ENCODE measurements at regions not wholly inside any gene's neighbourhood (a gene's known extent, or its start where the extent isn't known, plus 50 kb on each side); places are given as distances from the start of the nearest gene placed in this dataset.
"Not testable (repeated sequence)": the region's sequence is repeated elsewhere in the genome, so short reads cannot be mapped to it uniquely, and the experiment has no call there.

DNA sequence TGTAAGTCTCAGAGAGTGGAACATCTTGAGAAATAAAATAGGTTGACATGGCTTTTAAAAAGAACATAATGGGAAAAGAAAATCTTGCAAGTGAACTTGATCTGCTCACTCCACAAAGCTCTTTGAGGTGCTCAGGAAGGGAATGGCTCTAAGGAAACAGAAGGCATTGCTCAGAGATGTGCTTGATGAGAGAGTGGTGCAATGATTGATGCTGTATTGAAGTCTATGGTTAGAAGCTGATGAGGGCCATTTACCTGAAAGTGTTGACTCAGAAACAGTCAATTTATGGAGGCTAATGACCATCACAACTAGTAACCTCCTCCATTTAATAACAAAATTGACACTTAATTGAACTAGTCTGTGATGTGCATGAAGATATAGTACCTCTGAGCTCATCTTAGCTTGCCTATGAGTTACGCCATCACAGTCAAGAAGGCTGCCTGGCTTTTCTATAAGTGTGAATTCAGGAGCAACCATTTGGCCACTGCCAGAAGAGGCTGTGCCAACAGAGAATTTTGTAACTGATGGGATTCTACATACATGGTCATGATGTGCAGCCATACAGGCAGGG is 639.1 kb downstream of the JRKL start:
- Histone ChIP-seq H3K4me3 (ENCODE audit: low read depth, low read length) (no peak overlapping the region), H3K9me3 (no peaks in the 10 kb centered on the region), H3K27me3 (no peaks in the 10 kb centered on the region), H3K36me3 (no peaks in the 10 kb centered on the region), H3K4me1 (no peaks in the 10 kb centered on the region)
- TF ChIP-seq, protein P1, sequence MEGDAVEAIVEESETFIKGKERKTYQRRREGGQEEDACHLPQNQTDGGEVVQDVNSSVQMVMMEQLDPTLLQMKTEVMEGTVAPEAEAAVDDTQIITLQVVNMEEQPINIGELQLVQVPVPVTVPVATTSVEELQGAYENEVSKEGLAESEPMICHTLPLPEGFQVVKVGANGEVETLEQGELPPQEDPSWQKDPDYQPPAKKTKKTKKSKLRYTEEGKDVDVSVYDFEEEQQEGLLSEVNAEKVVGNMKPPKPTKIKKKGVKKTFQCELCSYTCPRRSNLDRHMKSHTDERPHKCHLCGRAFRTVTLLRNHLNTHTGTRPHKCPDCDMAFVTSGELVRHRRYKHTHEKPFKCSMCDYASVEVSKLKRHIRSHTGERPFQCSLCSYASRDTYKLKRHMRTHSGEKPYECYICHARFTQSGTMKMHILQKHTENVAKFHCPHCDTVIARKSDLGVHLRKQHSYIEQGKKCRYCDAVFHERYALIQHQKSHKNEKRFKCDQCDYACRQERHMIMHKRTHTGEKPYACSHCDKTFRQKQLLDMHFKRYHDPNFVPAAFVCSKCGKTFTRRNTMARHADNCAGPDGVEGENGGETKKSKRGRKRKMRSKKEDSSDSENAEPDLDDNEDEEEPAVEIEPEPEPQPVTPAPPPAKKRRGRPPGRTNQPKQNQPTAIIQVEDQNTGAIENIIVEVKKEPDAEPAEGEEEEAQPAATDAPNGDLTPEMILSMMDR (IDR thresholded peaks at IDR 0.05; ENCODE audit: low read depth, low read length), result no peak
- DNase-seq, result no peak

DNA sequence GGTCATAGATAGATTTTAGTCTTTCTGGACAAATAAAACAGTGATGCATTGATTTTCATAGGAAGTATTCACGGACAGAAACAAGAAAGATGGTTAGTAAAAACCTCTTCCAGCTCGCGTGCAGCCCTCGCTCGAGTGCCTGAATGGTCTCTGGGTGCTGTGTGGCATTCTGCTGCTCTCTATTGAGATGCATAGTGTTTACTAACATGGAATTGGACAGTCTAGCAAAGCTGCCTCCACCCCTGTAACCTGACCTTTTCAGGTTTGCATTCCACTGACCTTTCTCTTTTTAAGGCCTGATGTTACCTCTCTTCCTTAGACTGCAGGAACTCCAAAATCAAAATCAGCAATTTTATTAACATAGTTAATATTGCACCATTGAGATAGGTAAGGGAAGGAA is 643.4 kb downstream of the JRKL start:
- TF ChIP-seq, protein P1 (IDR thresholded peaks at IDR 0.05; ENCODE audit: low read depth, low read length), result no peak
- no peak for DNase-seq
- Histone ChIP-seq H3K4me1 (no peaks in the 10 kb centered on the region), H3K27me3 (no peaks in the 10 kb centered on the region), H3K36me3 (no peaks in the 10 kb centered on the region), H3K4me3 (ENCODE audit: low read depth, low read length) (no peak overlapping the region), H3K9me3 (no peaks in the 10 kb centered on the region)

DNA sequence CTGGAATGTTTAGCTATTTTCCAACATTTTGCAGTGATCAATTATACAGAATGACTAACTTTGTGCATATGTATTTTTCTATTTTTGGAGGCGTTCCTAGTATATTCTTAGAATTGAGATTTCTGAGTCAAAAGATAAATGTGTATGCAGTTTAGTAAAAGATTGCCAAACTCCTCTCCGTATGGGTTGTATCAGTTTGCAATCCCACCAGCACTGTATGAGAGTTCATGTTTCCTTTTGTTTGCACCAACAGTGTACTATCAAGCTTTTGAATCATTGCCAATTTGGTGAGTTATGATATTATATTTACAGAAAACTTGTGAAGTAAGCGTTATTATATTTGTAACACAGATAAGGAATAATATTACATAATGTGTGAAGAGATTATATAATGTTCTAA is 658.7 kb downstream of the JRKL start:
- Histone ChIP-seq H3K27me3 (no peaks in the 10 kb centered on the region), H3K9me3 (no peaks in the 10 kb centered on the region; the same call in 1 of the 2 replicates), H3K36me3 (no peaks in the 10 kb centered on the region), H3K4me3 (ENCODE audit: low read depth, low read length) (no peak overlapping the region), H3K4me1 (no peaks in the 10 kb centered on the region)
- TF ChIP-seq, protein P1 (IDR thresholded peaks at IDR 0.05; ENCODE audit: low read depth, low read length), result no peak
- DNase-seq, result no peak

DNA sequence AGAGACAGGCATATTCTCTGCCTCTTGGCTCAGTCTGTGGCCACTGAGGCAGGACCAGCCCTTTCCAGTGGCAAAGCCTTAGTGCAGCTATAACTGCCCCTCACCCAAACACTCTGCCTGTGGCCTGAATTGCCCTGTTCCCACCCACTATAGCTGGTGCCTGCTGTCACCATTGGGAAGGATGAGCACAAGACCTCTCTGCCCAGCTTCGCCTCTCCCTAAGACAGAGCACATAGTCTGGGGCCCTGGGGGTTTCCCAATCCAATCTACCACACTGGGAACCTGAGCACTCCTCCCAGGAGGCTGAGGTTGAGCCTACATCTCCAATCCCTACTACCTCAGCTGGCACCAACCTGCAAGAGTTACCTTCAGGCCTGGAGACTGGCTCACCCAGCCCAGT is 670.4 kb downstream of the JRKL start:
- Histone ChIP-seq H3K4me1 (no peaks in the 10 kb centered on the region), H3K27me3 (no peaks in the 10 kb centered on the region), H3K9me3 (no peaks in the 10 kb centered on the region), H3K4me3 (ENCODE audit: low read depth, low read length) (no peak overlapping the region), H3K36me3 (no peaks in the 10 kb centered on the region)
- TF ChIP-seq, protein P1 (IDR thresholded peaks at IDR 0.05; ENCODE audit: low read depth, low read length), result no peak
- no peak for DNase-seq

DNA sequence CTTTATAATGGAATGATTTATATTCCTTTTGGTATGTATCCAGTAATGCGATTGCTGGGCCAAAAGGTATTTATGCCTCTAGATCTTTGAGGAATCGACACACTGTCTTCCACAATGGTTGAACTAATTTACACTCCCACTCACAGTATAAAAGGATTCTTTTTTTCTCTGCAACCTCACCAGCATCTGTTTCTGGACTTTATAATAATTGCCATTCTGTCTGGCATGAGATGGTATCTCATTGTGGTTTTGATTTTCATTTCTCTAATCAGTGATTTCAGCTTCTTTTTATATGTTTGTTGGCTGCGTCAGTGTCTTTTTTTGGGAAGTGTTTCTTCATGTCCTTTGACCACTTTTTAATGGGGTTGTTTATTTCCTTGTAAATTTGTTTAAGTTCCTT is 679.3 kb downstream of the JRKL start:
- H3K9me3 ChIP-seq, result no peaks in the 10 kb centered on the region
- no peak for DNase-seq
- no peak overlapping the region for H3K4me3 ChIP-seq (ENCODE audit: low read depth, low read length)
- H3K27me3 ChIP-seq, result no peaks in the 10 kb centered on the region
- no peaks in the 10 kb centered on the region for H3K36me3 ChIP-seq
- no peaks in the 10 kb centered on the region for H3K4me1 ChIP-seq
- TF ChIP-seq, protein P1 (IDR thresholded peaks at IDR 0.05; ENCODE audit: low read depth, low read length), result no peak

DNA sequence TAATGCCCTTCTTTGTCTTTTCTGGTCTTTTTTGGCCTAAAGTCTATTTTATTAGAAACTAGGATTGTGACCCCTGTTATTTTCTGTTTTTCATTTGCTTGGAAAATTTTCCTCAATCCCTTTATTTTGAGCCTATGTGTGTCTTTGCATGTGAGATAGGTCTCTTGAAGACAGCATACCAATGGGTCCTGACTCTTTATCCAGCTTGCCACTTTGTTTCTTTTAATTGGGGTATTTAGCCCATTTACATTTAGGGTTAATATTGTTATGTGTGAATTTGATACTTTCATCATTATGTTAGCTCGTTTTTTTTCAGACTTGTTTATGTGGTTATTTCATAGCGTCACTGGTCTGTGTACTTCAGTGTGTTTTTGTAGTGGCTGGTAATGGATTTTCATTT is 682.6 kb downstream of the JRKL start:
- Histone ChIP-seq H3K9me3 (no peaks in the 10 kb centered on the region), H3K4me1 (no peaks in the 10 kb centered on the region), H3K4me3 (ENCODE audit: low read depth, low read length) (no peak overlapping the region), H3K36me3 (no peaks in the 10 kb centered on the region), H3K27me3 (no peaks in the 10 kb centered on the region)
- TF ChIP-seq, protein P1 (IDR thresholded peaks at IDR 0.05; ENCODE audit: low read depth, low read length), result no peak
- DNase-seq, result no peak

DNA sequence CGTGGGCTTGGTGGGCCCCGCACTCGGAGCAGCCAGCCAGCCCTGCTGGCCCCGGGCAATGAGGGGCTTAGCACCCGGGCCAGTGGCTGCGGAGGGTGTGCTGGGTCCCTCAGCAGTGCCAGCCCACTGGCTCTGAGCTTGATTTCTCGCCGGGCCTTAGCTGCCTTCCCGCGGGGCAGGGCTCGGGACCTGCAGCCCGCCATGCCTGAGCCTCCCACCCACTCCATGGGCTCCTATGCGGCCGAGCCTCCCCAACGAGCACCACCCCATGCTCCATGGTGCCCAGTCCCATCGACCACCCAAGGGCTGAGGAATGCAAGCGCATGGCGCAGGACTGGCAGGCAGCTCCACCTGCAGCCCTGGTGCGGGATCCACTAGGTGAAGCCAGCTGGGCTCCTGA is 686.9 kb downstream of the JRKL start:
- not testable (repeated sequence) for H3K36me3 ChIP-seq; H3K4me1 ChIP-seq; H3K4me3 ChIP-seq (ENCODE audit: low read depth, low read length); DNase-seq; H3K9me3 ChIP-seq; H3K27me3 ChIP-seq

Data from BE2C (cell line).